A673 (cell line): ENCODE measurements at regions not wholly inside any gene's neighbourhood (a gene's known extent, or its start where the extent isn't known, plus 50 kb on each side); places are given as distances from the start of the nearest gene placed in this dataset.

ENCODE experiments used
- BruUV-seq: library from RNA; stranded (reverse); fragments of 400-500 nt; replicated peaks from 2 replicates; lab custom pipeline; 2021; lab: Mats Ljungman, UMichigan
- CTCF ChIA-PET: fragments of 300-600 bp; sonication (Branson Sonifier 250); formaldehyde crosslinking; loops from one replicate; lab custom pipeline; 2022; ENCODE audit warnings: antibody characterized with exemption; lab: Charles Lee
- POLR2A ChIA-PET: fragments of 300-600 bp; sonication (Branson Sonifier 250); formaldehyde crosslinking; loops from one replicate; lab custom pipeline; 2022; ENCODE audit warnings: antibody characterized with exemption; ENCODE audit not compliant: low non-redundant PET; lab: Charles Lee
- DNase-seq: peaks from one replicate; pipeline ENCODE4 v3.0.0-alpha.2; 2015; ENCODE audit warnings: low spot score
- H3K27ac ChIP-seq: fragments of 200-600 bp; sonication (generic); 2 replicates; pipeline ENCODE4 v1.5.1; 2016; ENCODE audit warnings: mixed run types, low read depth, mild to moderate bottlenecking, mixed read lengths, antibody characterized with exemption, low read length; ENCODE audit not compliant: poor library complexity, severe bottlenecking
- H3K27me3 ChIP-seq: fragments of 200-600 bp; sonication (generic); replicated peaks from 2 replicates; pipeline ENCODE4 v1.6.1; 2017; ENCODE audit warnings: mixed run types, low read depth, mild to moderate bottlenecking, mixed read lengths, antibody characterized with exemption, low read length; ENCODE audit not compliant: insufficient read depth, poor library complexity
- H3K36me3 ChIP-seq: fragments of 200-600 bp; sonication (generic); 2 replicates; pipeline ENCODE4 v1.6.1; 2016; ENCODE audit warnings: mixed run types, mild to moderate bottlenecking, mixed read lengths, antibody characterized with exemption, low read length; ENCODE audit not compliant: insufficient read depth, poor library complexity, severe bottlenecking
- H3K4me1 ChIP-seq: fragments of 200-600 bp; sonication (generic); 2 replicates; pipeline ENCODE4 v1.6.1; 2017; ENCODE audit warnings: mixed run types, mild to moderate bottlenecking, mixed read lengths, antibody characterized with exemption, low read length; ENCODE audit not compliant: insufficient read depth, poor library complexity, severe bottlenecking
- H3K4me3 ChIP-seq: fragments of 200-600 bp; sonication (generic); 2 replicates; pipeline ENCODE4 v1.5.1; 2016; ENCODE audit warnings: low read depth, mixed run types, mild to moderate bottlenecking, mixed read lengths, low read length; ENCODE audit not compliant: poor library complexity, severe bottlenecking
- H3K9me3 ChIP-seq: fragments of 200-600 bp; sonication (generic); 2 replicates; pipeline ENCODE4 v1.6.1; 2016; ENCODE audit warnings: mixed run types, low read depth, mild to moderate bottlenecking, mixed read lengths, antibody characterized with exemption, low read length; ENCODE audit not compliant: poor library complexity, severe bottlenecking
- CTCF ChIP-seq: fragments of 300-800, 200-600 bp; sonication (generic); conservative IDR thresholded peaks from 2 replicates; pipeline ENCODE4 v1.5.1; 2017; ENCODE audit warnings: low read depth, mild to moderate bottlenecking, antibody characterized with exemption, low read length, moderate library complexity, mixed read lengths
- EZH2 ChIP-seq: fragments of 200-600 bp; sonication (generic); IDR thresholded peaks from 2 replicates; pipeline ENCODE4 v1.6.1; 2017; ENCODE audit warnings: borderline replicate concordance, low read depth, mild to moderate bottlenecking, mixed read lengths, antibody characterized with exemption, low read length; ENCODE audit not compliant: poor library complexity, severe bottlenecking
- intact Hi-C: fragments of 100-400 bp; cut with micrococcal nuclease; formaldehyde crosslinking; loops from one replicate; pipeline ENCODE4 v1.10.0; 2022; ENCODE audit not compliant: unreplicated experiment

GRCh38 chr13:83815598-83815997, 66.7 kb downstream of the SLITRK1 start:
- Histone ChIP-seq H3K4me1 (no peaks in the 10 kb centered on the region), H3K36me3 (no peaks in the 10 kb centered on the region), H3K9me3 (no peaks in the 10 kb centered on the region), H3K27me3 (no peaks in the 10 kb centered on the region), H3K4me3 (no peak overlapping the region), H3K27ac (no peak overlapping the region)
- TF ChIP-seq CTCF, result no peak
- no peak for TF ChIP-seq EZH2
- POLR2A ChIA-PET, result no interaction called here
- no TSS peak for BruUV-seq
- CTCF ChIA-PET, result no interaction called here
- intact Hi-C loops, result no loop called here
- DNase-seq, result no peak

GRCh38 chr13:83810136-83810535, 72.1 kb downstream of the SLITRK1 start:
- no peaks in the 10 kb centered on the region for H3K4me1 ChIP-seq
- H3K9me3 ChIP-seq, result no peaks in the 10 kb centered on the region
- intact Hi-C loops, result no loop called here
- H3K36me3 ChIP-seq, result no peaks in the 10 kb centered on the region
- H3K27ac ChIP-seq, result no peak overlapping the region
- DNase-seq, result no peak
- no peaks in the 10 kb centered on the region for H3K27me3 ChIP-seq
- POLR2A ChIA-PET, result no interaction called here
- no peak overlapping the region for H3K4me3 ChIP-seq
- CTCF ChIA-PET, result no interaction called here
- no TSS peak for BruUV-seq
- TF ChIP-seq EZH2 (no peak), CTCF (no peak)

GRCh38 chr13:83804356-83804962, 77.8 kb downstream of the SLITRK1 start:
- Histone ChIP-seq H3K27ac (no peak overlapping the region), H3K4me3 (no peak overlapping the region), H3K27me3 (no peaks in the 10 kb centered on the region), H3K4me1 (no peaks in the 10 kb centered on the region), H3K36me3 (no peaks in the 10 kb centered on the region), H3K9me3 (no peaks in the 10 kb centered on the region)
- no peak for DNase-seq
- intact Hi-C loops, result no loop called here
- TF ChIP-seq CTCF (no peak), EZH2 (no peak)
- ChIA-PET POLR2A (no interaction called here), CTCF (no interaction called here)
- BruUV-seq, result no TSS peak
